ENCODE measurements at regions not wholly inside any gene's neighbourhood (a gene's known extent, or its start where the extent isn't known, plus 50 kb on each side); places are given as distances from the start of the nearest gene placed in this dataset.

- no peak for TF ChIP-seq ZBTB33 (IDR thresholded peaks at IDR 0.05)
- no peak for TF ChIP-seq NR2C2 (IDR thresholded peaks at IDR 0.05; ENCODE audit: borderline replicate concordance, control insufficient read depth, insufficient read length, low read depth)
- no peak for TF ChIP-seq IRF5 (IDR thresholded peaks at IDR 0.05; ENCODE audit: borderline replicate concordance)
- TF ChIP-seq CTCF (IDR thresholded peaks at IDR 0.05 in 2 of 3, conservative IDR thresholded peaks at IDR 0.05 in 1 of 3; ENCODE audit: control insufficient read depth in 2 of 3, extremely low read depth in 1 of 3, insufficient read depth in 1 of 3, low read depth in 3 of 3, low read length in 3 of 3), result no peak
- no peak for TF ChIP-seq POLR2AphosphoS2 (IDR thresholded peaks at IDR 0.05; ENCODE audit: low read depth, low read length)
- TF ChIP-seq ATF3 (IDR thresholded peaks at IDR 0.05; ENCODE audit: borderline replicate concordance, extremely low read depth, low read depth, low read length), result no peak
- no peak for TF ChIP-seq EZH2 (IDR thresholded peaks at IDR 0.05; ENCODE audit: borderline replicate concordance, control insufficient read depth, low read depth, low read length)
- no peak for TF ChIP-seq POLR2A (IDR thresholded peaks at IDR 0.05; ENCODE audit: low read depth, low read length)
- no peak for TF ChIP-seq DPF2 (IDR thresholded peaks at IDR 0.05)
- no peak for TF ChIP-seq E2F4 (IDR thresholded peaks at IDR 0.05; ENCODE audit: low read depth, low read length)
Measured at GRCh38 chr11:114799476-114799875, 121.1 kb downstream of the NXPE2 start.

Data from GM12878 (cell line).